ENCODE measurements at regions not wholly inside any gene's neighbourhood (a gene's known extent, or its start where the extent isn't known, plus 50 kb on each side); places are given as distances from the start of the nearest gene placed in this dataset.

DNA sequence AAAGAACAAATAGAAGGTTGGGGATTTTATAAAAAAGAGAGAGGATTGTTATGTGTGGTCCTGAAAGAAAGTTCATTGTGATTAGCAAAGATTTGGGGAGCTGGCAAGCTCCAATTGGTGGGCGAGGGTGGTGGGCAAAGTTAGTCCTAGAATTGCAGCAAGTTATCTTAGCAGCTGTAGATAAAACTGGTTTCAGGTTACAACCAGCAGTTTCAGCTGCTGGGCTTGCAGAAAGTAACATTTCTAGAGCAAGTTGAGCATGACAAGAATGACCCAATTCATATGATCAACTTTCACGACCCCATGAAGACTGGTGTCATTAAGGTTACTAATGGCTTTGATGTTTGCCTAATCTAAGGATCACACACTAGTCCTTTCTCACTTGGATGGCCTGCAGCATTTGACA, 177.9 kb upstream of the NUDT4 start:
- Mint-ChIP-seq H3K27me3 (ENCODE audit: insufficient read depth) (no peaks in the 10 kb centered on the region; the same call in 1 of the 2 replicates), H3K27ac (no peak overlapping the region; the same call in 1 of the 2 replicates), H3K9me3 (no peaks in the 10 kb centered on the region), H3K4me3 (no peak overlapping the region), H3K36me3 (ENCODE audit: low read depth) (no peaks in the 10 kb centered on the region), H3K4me1 (ENCODE audit: low read depth) (peaks cover 64% of the 10 kb centered on the region)
- no peak for DNase-seq
- TF ChIP-seq, protein P1, sequence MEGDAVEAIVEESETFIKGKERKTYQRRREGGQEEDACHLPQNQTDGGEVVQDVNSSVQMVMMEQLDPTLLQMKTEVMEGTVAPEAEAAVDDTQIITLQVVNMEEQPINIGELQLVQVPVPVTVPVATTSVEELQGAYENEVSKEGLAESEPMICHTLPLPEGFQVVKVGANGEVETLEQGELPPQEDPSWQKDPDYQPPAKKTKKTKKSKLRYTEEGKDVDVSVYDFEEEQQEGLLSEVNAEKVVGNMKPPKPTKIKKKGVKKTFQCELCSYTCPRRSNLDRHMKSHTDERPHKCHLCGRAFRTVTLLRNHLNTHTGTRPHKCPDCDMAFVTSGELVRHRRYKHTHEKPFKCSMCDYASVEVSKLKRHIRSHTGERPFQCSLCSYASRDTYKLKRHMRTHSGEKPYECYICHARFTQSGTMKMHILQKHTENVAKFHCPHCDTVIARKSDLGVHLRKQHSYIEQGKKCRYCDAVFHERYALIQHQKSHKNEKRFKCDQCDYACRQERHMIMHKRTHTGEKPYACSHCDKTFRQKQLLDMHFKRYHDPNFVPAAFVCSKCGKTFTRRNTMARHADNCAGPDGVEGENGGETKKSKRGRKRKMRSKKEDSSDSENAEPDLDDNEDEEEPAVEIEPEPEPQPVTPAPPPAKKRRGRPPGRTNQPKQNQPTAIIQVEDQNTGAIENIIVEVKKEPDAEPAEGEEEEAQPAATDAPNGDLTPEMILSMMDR (IDR thresholded peaks at IDR 0.05) = no peak

DNA sequence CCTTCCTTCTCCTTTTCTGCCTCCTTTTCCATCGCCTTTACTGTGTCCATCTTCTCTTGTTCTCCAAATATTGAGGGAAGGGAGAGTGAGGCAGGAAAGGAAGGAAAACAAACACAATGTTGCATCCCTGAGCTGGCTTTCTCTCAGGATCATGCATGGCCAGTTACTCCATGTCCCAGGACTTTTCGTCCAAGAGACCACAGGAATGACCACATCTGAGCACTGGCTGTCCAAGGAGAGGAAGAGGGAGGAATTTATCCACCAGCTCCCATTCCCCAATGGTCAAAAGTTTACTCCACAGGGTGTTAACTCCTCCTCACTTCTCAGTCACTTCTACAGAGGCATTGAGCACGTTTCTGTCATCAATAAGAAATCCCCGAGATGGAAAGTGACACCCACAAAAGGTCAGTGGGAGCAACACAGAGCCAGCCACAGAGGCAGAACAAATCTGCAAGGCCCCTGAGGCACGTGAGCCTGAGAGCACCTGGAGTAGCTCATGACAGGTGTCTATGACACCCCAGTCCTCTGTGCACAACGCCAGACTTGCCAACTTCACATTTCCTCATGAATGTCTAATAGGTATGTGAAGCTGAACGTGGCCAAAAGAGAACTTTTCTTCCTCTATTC, 177.3 kb upstream of the NUDT4 start:
- TF ChIP-seq, protein P1 (IDR thresholded peaks at IDR 0.05) = no peak
- Mint-ChIP-seq H3K4me1 (ENCODE audit: low read depth) (peaks cover 64% of the 10 kb centered on the region), H3K4me3 (no peak overlapping the region), H3K27ac (no peak overlapping the region; the same call in 1 of the 2 replicates), H3K9me3 (no peaks in the 10 kb centered on the region), H3K27me3 (ENCODE audit: insufficient read depth) (no peaks in the 10 kb centered on the region; the same call in 1 of the 2 replicates), H3K36me3 (ENCODE audit: low read depth) (no peaks in the 10 kb centered on the region)
- no peak for DNase-seq

- TF ChIP-seq, protein P1 (IDR thresholded peaks at IDR 0.05) = no peak
- peaks cover 51% of the 10 kb centered on the region for H3K4me1 Mint-ChIP-seq (ENCODE audit: low read depth)
- no peak overlapping the region for H3K4me3 Mint-ChIP-seq
Observed at GRCh38 chr12:93201990-93202389, 175.7 kb upstream of the NUDT4 start.

DNA sequence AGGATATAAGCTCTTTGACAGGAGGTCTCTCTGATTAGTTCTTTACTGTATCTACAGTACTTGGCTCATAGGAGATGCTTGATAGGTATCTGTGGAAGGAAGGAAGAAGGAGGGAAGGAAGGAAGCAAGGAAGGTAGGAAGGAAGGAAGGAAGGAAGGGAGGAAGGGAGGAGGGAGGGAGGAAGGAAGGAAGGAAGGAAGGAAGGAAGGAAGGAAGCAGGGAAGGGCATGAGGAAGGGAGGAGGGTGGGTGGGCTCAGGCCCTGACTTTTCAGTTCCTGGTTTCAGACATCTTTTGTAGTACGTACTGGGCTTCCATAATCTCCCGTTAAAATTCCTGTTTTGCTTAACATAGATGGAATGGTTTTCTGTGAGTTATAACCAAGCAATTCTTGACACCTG, 175.0 kb upstream of the NUDT4 start:
- no peaks in the 10 kb centered on the region for H3K9me3 Mint-ChIP-seq
- no peaks in the 10 kb centered on the region for H3K36me3 Mint-ChIP-seq (ENCODE audit: low read depth)
- H3K4me1 Mint-ChIP-seq (ENCODE audit: low read depth) = peaks cover 44% of the 10 kb centered on the region
- no peak overlapping the region for H3K4me3 Mint-ChIP-seq
- TF ChIP-seq, protein P1 (IDR thresholded peaks at IDR 0.05) = no peak
- no peak for DNase-seq
- no peak overlapping the region for H3K27ac Mint-ChIP-seq
- H3K27me3 Mint-ChIP-seq (ENCODE audit: insufficient read depth) = peaks cover under 1% of the 10 kb centered on the region

More at GRCh38 chr12:93201990-93202389, 175.7 kb upstream of the NUDT4 start:
- no peak for DNase-seq
- Mint-ChIP-seq H3K36me3 (ENCODE audit: low read depth) (no peaks in the 10 kb centered on the region), H3K9me3 (no peaks in the 10 kb centered on the region), H3K27ac (no peak overlapping the region), H3K27me3 (ENCODE audit: insufficient read depth) (no peaks in the 10 kb centered on the region; the same call in 1 of the 2 replicates)

- TF ChIP-seq, protein P1 (IDR thresholded peaks at IDR 0.05) = no peak
- DNase-seq = no peak
- H3K4me3 Mint-ChIP-seq = no peak overlapping the region
- peaks cover 2% of the 10 kb centered on the region for H3K27me3 Mint-ChIP-seq (ENCODE audit: insufficient read depth)
- no peaks in the 10 kb centered on the region for H3K36me3 Mint-ChIP-seq (ENCODE audit: low read depth)
- no peaks in the 10 kb centered on the region for H3K9me3 Mint-ChIP-seq
- no peak overlapping the region for H3K27ac Mint-ChIP-seq
- peaks cover 38% of the 10 kb centered on the region for H3K4me1 Mint-ChIP-seq (ENCODE audit: low read depth)
Observed at GRCh38 chr12:93203361-93203760, 174.4 kb upstream of the NUDT4 start.
